Endodermal cell (in vitro differentiated cells): ENCODE measurements at regions not wholly inside any gene's neighbourhood (a gene's known extent, or its start where the extent isn't known, plus 50 kb on each side); places are given as distances from the start of the nearest gene placed in this dataset.

Source experiments
- DNase-seq: peaks from one replicate; pipeline ENCODE4 v3.0.0-alpha.2; 2017
- H3K27ac ChIP-seq: 2 replicates; pipeline ENCODE4 v1.5.1; 2013; ENCODE audit warnings: mild to moderate bottlenecking, low read depth, low read length, moderate library complexity
- H3K27me3 ChIP-seq: 2 replicates; pipeline ENCODE4 v1.6.1; 2013; ENCODE audit warnings: mild to moderate bottlenecking, low read length, moderate library complexity; ENCODE audit not compliant: insufficient read depth, control insufficient read depth, poor library complexity, severe bottlenecking
- H3K36me3 ChIP-seq: 2 replicates; pipeline ENCODE4 v1.7.0; 2013; ENCODE audit warnings: mild to moderate bottlenecking, low read length, moderate library complexity; ENCODE audit not compliant: control insufficient read depth, insufficient read depth
- H3K4me1 ChIP-seq: one replicate; pipeline ENCODE4 v1.7.0; 2013; ENCODE audit warnings: low read length; ENCODE audit not compliant: control insufficient read depth, insufficient read depth
- H3K4me3 ChIP-seq: 2 replicates; pipeline ENCODE4 v1.5.1; 2013; ENCODE audit warnings: mild to moderate bottlenecking, low read length, moderate library complexity
- H3K9ac ChIP-seq: 2 replicates; pipeline ENCODE4 v1.6.1; 2013; ENCODE audit warnings: mild to moderate bottlenecking, low read length, moderate library complexity; ENCODE audit not compliant: poor library complexity, severe bottlenecking; ENCODE audit errors: extremely low read depth
- H3K9me3 ChIP-seq: 2 replicates; pipeline ENCODE4 v1.6.1; 2013; ENCODE audit warnings: mild to moderate bottlenecking, low read length, moderate library complexity; ENCODE audit not compliant: control insufficient read depth
- H3K27ac Mint-ChIP-seq: 2 replicates; pipeline ENCODE4 v1.8.0; 2020; ENCODE audit warnings: mixed read lengths
- H3K27me3 Mint-ChIP-seq: 2 replicates; pipeline ENCODE4 v1.8.0; 2021; ENCODE audit warnings: mild to moderate bottlenecking, mixed read lengths; ENCODE audit not compliant: insufficient read depth
- H3K36me3 Mint-ChIP-seq: 2 replicates; pipeline ENCODE4 v1.8.0; 2020; ENCODE audit warnings: low read depth, mixed read lengths
- H3K4me1 Mint-ChIP-seq: 2 replicates; pipeline ENCODE4 v1.8.0; 2020; ENCODE audit warnings: mixed read lengths
- H3K4me3 Mint-ChIP-seq: 2 replicates; pipeline ENCODE4 v1.8.0; 2020; ENCODE audit warnings: mild to moderate bottlenecking, moderate library complexity, mixed read lengths
- H3K9me3 Mint-ChIP-seq: 2 replicates; pipeline ENCODE4 v1.8.0; 2020; ENCODE audit warnings: mild to moderate bottlenecking, mixed read lengths
- CTCF ChIP-seq: fragments of 200-600 bp; sonication (generic); conservative IDR thresholded peaks from 2 replicates; pipeline ENCODE4 v1.5.0; 2021; ENCODE audit warnings: antibody characterized with exemption, mild to moderate bottlenecking
- WGBS, 2 experiments: methylation state at CpG; one replicate each; pipeline versions ENCODE4 v1.1.5 to v1.1.7; 2013; ENCODE audit warnings: missing lambda C conversion rate in 2 of 2, mixed read lengths in 1 of 2; ENCODE audit not compliant: insufficient coverage in 1 of 2, insufficient read length in 1 of 2; 5-methylcytosine and 5-hydroxymethylcytosine counted together

DNA sequence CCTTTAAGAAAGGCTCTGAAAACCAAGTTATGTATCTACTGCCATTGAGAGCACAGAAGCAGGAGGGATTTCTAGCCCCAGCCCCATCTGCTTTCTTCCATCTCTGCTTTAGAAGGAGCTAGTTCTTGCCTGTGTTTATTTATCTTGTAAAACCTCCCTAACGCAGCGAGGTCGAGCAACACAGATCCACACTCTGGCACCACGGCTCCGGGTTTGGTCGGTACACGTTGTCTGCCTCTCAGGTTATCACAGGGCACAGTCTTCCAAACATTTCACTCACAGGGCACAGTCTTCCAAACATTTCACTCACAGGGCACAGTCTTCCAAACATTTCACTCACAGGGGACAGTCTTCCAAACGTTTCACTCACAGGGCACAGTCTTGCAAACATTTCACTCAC is 69.7 kb upstream of the TLR3 start:
- no peaks in the 10 kb centered on the region for H3K36me3 ChIP-seq
- H3K9ac ChIP-seq: no peak overlapping the region
- H3K4me3 ChIP-seq: no peak overlapping the region
- no peak for DNase-seq
- no peak overlapping the region for H3K27ac ChIP-seq
- no peaks in the 10 kb centered on the region for H3K9me3 ChIP-seq
- Mint-ChIP-seq H3K4me3 (no peak overlapping the region), H3K4me1 (no peaks in the 10 kb centered on the region), H3K27ac (no peak overlapping the region), H3K27me3 (no peaks in the 10 kb centered on the region), H3K36me3 (no peaks in the 10 kb centered on the region), H3K9me3 (no peaks in the 10 kb centered on the region)
- H3K27me3 ChIP-seq: no peaks in the 10 kb centered on the region
- WGBS, 2 experiments: 90 to 94% methylated on average over 7 to 8 of the region's 8 CpGs
- no peak for TF ChIP-seq CTCF
- H3K4me1 ChIP-seq: no peaks in the 10 kb centered on the region

DNA sequence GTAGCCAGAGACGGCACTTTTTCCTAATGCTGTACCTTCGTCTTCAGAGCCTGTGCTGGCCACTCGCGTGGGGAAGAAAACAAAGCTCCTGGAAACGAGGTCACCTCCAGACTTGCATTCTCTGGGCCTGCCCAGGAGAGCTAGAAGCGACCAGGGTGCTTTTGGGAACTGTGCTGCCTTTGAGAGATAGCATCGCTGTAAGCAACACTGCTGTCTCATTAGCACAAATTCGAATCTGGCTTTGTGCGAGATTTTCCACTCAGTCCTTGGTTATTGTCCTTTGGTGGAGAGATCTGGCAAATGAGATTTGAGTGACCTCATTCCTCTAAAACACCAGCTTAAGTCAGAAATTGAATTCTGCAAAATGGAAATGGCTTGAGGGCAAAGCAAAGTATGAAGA is 66.1 kb upstream of the TLR3 start:
- no peak for TF ChIP-seq CTCF
- H3K9me3 ChIP-seq: no peaks in the 10 kb centered on the region
- no peaks in the 10 kb centered on the region for H3K27me3 ChIP-seq
- no peaks in the 10 kb centered on the region for H3K9me3 Mint-ChIP-seq
- DNase-seq: no peak
- no peak overlapping the region for H3K9ac ChIP-seq
- no peak overlapping the region for H3K27ac Mint-ChIP-seq
- no peaks in the 10 kb centered on the region for H3K27me3 Mint-ChIP-seq
- H3K4me1 Mint-ChIP-seq: no peaks in the 10 kb centered on the region
- H3K4me1 ChIP-seq: no peaks in the 10 kb centered on the region
- no peak overlapping the region for H3K4me3 Mint-ChIP-seq
- H3K36me3 ChIP-seq: no peaks in the 10 kb centered on the region
- no peak overlapping the region for H3K27ac ChIP-seq
- 84 to 86% methylated on average over 9 of the region's 9 CpGs for WGBS, 2 experiments
- H3K36me3 Mint-ChIP-seq: no peaks in the 10 kb centered on the region
- H3K4me3 ChIP-seq: no peak overlapping the region

DNA sequence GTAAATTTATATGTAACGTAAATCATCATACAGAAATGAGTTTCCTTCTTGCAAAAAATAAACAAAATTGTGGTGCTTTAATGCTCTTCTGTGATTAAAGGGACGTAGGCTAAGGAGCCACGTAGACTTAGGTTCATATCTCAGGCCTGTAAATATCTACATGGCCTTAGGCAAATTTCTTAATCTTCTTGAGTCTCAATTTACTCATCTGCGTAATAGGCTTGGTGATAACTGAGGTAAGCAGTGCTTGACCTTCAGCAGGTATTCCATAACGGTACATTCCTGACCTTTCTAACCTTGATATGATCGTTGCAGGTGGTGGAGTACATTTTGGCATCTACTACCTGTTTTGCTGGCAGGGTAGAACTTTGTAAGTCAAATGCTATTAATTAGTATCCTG is 65.2 kb upstream of the TLR3 start:
- Mint-ChIP-seq H3K27me3 (no peaks in the 10 kb centered on the region), H3K9me3 (no peaks in the 10 kb centered on the region), H3K4me3 (no peak overlapping the region), H3K4me1 (no peaks in the 10 kb centered on the region), H3K27ac (no peak overlapping the region), H3K36me3 (no peaks in the 10 kb centered on the region)
- Histone ChIP-seq H3K9ac (no peak overlapping the region), H3K27me3 (no peaks in the 10 kb centered on the region), H3K4me1 (no peaks in the 10 kb centered on the region), H3K36me3 (no peaks in the 10 kb centered on the region), H3K4me3 (no peak overlapping the region), H3K27ac (no peak overlapping the region), H3K9me3 (no peaks in the 10 kb centered on the region)
- WGBS, 2 experiments: 93 to 94% methylated on average over 4 to 6 of the region's 6 CpGs
- no peak for DNase-seq
- TF ChIP-seq CTCF: no peak
